ENCODE measurements at regions not wholly inside any gene's neighbourhood (a gene's known extent, or its start where the extent isn't known, plus 50 kb on each side); places are given as distances from the start of the nearest gene placed in this dataset.
"Not testable (repeated sequence)": the region's sequence is repeated elsewhere in the genome, so short reads cannot be mapped to it uniquely, and the experiment has no call there.

- not testable (repeated sequence) for H3K4me3 ChIP-seq (ENCODE audit: low read length); H3K9me3 ChIP-seq (ENCODE audit: control insufficient read depth, low read length); H3K27ac Mint-ChIP-seq; H3K27ac ChIP-seq (ENCODE audit: low read depth, low read length); H3K36me3 ChIP-seq (ENCODE audit: control insufficient read depth, insufficient read depth, low read length); H3K9ac ChIP-seq (ENCODE audit: extremely low read depth, low read length, poor library complexity, severe bottlenecking); H3K4me3 Mint-ChIP-seq; DNase-seq; H3K4me1 ChIP-seq (ENCODE audit: control insufficient read depth, insufficient read depth, low read length); H3K27me3 Mint-ChIP-seq (ENCODE audit: insufficient read depth); H3K9me3 Mint-ChIP-seq; H3K27me3 ChIP-seq (ENCODE audit: control insufficient read depth, insufficient read depth, low read length, poor library complexity, severe bottlenecking); H3K4me1 Mint-ChIP-seq; H3K36me3 Mint-ChIP-seq (ENCODE audit: low read depth)
- 100% methylated on average over 1 of the region's 3 CpGs; no CpG with 5 or more reads in 1 of the 2 experiments for WGBS, 2 experiments (ENCODE audit: insufficient coverage in 1 of 2, insufficient read length in 1 of 2)
Measured at GRCh38 chrX:92873359-92874055, 799.9 kb downstream of the NAP1L3 start.

GRCh38 chrX:92849998-92850397 lies 823.4 kb downstream of the NAP1L3 start:
- not testable (repeated sequence) for H3K27me3 ChIP-seq (ENCODE audit: control insufficient read depth, insufficient read depth, low read length, poor library complexity, severe bottlenecking); H3K4me3 Mint-ChIP-seq; H3K9me3 ChIP-seq (ENCODE audit: control insufficient read depth, low read length); H3K9me3 Mint-ChIP-seq; H3K4me1 Mint-ChIP-seq; H3K4me1 ChIP-seq (ENCODE audit: control insufficient read depth, insufficient read depth, low read length); H3K27ac ChIP-seq (ENCODE audit: low read depth, low read length); H3K36me3 ChIP-seq (ENCODE audit: control insufficient read depth, insufficient read depth, low read length); H3K4me3 ChIP-seq (ENCODE audit: low read length); H3K27ac Mint-ChIP-seq; H3K9ac ChIP-seq (ENCODE audit: extremely low read depth, low read length, poor library complexity, severe bottlenecking); H3K27me3 Mint-ChIP-seq (ENCODE audit: insufficient read depth); DNase-seq; H3K36me3 Mint-ChIP-seq (ENCODE audit: low read depth)
- 71% methylated on average over 1 of the region's 3 CpGs; no CpG with 5 or more reads in 1 of the 2 experiments for WGBS, 2 experiments (ENCODE audit: insufficient coverage in 1 of 2, insufficient read length in 1 of 2)

- not testable (repeated sequence) for H3K36me3 Mint-ChIP-seq (ENCODE audit: low read depth); H3K27me3 Mint-ChIP-seq (ENCODE audit: insufficient read depth); H3K9me3 ChIP-seq (ENCODE audit: control insufficient read depth, low read length); H3K4me1 ChIP-seq (ENCODE audit: control insufficient read depth, insufficient read depth, low read length); H3K27ac ChIP-seq (ENCODE audit: low read depth, low read length); H3K27me3 ChIP-seq (ENCODE audit: control insufficient read depth, insufficient read depth, low read length, poor library complexity, severe bottlenecking); H3K36me3 ChIP-seq (ENCODE audit: control insufficient read depth, insufficient read depth, low read length); H3K9ac ChIP-seq (ENCODE audit: extremely low read depth, low read length, poor library complexity, severe bottlenecking); H3K4me3 Mint-ChIP-seq; H3K4me1 Mint-ChIP-seq; H3K9me3 Mint-ChIP-seq; DNase-seq; H3K27ac Mint-ChIP-seq; H3K4me3 ChIP-seq (ENCODE audit: low read length)
- WGBS, 2 experiments (ENCODE audit: insufficient coverage in 1 of 2, insufficient read length in 1 of 2) = no CpG with 5 or more reads among the region's 2 CpGs
Measured at GRCh38 chrX:92843920-92844319, 829.5 kb downstream of the NAP1L3 start.

- peaks cover 28% of the 10 kb centered on the region for H3K9me3 Mint-ChIP-seq
- not testable (repeated sequence) for H3K9me3 ChIP-seq (ENCODE audit: control insufficient read depth, low read length); H3K27me3 Mint-ChIP-seq (ENCODE audit: insufficient read depth); H3K27me3 ChIP-seq (ENCODE audit: control insufficient read depth, insufficient read depth, low read length, poor library complexity, severe bottlenecking); H3K4me3 Mint-ChIP-seq; H3K27ac Mint-ChIP-seq; H3K36me3 Mint-ChIP-seq (ENCODE audit: low read depth); DNase-seq; H3K27ac ChIP-seq (ENCODE audit: low read depth, low read length); H3K4me1 Mint-ChIP-seq; H3K4me3 ChIP-seq (ENCODE audit: low read length); H3K9ac ChIP-seq (ENCODE audit: extremely low read depth, low read length, poor library complexity, severe bottlenecking); H3K4me1 ChIP-seq (ENCODE audit: control insufficient read depth, insufficient read depth, low read length); H3K36me3 ChIP-seq (ENCODE audit: control insufficient read depth, insufficient read depth, low read length)
- 100% methylated on average over 1 of the region's 2 CpGs; no CpG with 5 or more reads in 1 of the 2 experiments for WGBS, 2 experiments (ENCODE audit: insufficient coverage in 1 of 2, insufficient read length in 1 of 2)
Measured at GRCh38 chrX:92832750-92833149, 840.6 kb downstream of the NAP1L3 start.

GRCh38 chrX:92830083-92830482 lies 843.3 kb downstream of the NAP1L3 start:
- not testable (repeated sequence) for H3K4me3 Mint-ChIP-seq; H3K4me3 ChIP-seq (ENCODE audit: low read length); DNase-seq; H3K36me3 ChIP-seq (ENCODE audit: control insufficient read depth, insufficient read depth, low read length); H3K27me3 ChIP-seq (ENCODE audit: control insufficient read depth, insufficient read depth, low read length, poor library complexity, severe bottlenecking); H3K36me3 Mint-ChIP-seq (ENCODE audit: low read depth); H3K27ac ChIP-seq (ENCODE audit: low read depth, low read length); H3K27ac Mint-ChIP-seq; H3K4me1 ChIP-seq (ENCODE audit: control insufficient read depth, insufficient read depth, low read length); H3K27me3 Mint-ChIP-seq (ENCODE audit: insufficient read depth); H3K9ac ChIP-seq (ENCODE audit: extremely low read depth, low read length, poor library complexity, severe bottlenecking); H3K4me1 Mint-ChIP-seq; H3K9me3 ChIP-seq (ENCODE audit: control insufficient read depth, low read length)
- WGBS, 2 experiments (ENCODE audit: insufficient coverage in 1 of 2, insufficient read length in 1 of 2) = 96% methylated on average over 5 of the region's 6 CpGs; no CpG with 5 or more reads in 1 of the 2 experiments
- H3K9me3 Mint-ChIP-seq = peaks cover 48% of the 10 kb centered on the region

GRCh38 chrX:92821580-92822152 lies 851.7 kb downstream of the NAP1L3 start:
- not testable (repeated sequence) for H3K4me1 ChIP-seq (ENCODE audit: control insufficient read depth, insufficient read depth, low read length); H3K9me3 ChIP-seq (ENCODE audit: control insufficient read depth, low read length); H3K27me3 ChIP-seq (ENCODE audit: control insufficient read depth, insufficient read depth, low read length, poor library complexity, severe bottlenecking); H3K4me3 ChIP-seq (ENCODE audit: low read length); H3K36me3 ChIP-seq (ENCODE audit: control insufficient read depth, insufficient read depth, low read length); H3K27me3 Mint-ChIP-seq (ENCODE audit: insufficient read depth); H3K36me3 Mint-ChIP-seq (ENCODE audit: low read depth); H3K4me3 Mint-ChIP-seq; H3K4me1 Mint-ChIP-seq; H3K9ac ChIP-seq (ENCODE audit: extremely low read depth, low read length, poor library complexity, severe bottlenecking); H3K27ac ChIP-seq (ENCODE audit: low read depth, low read length); H3K27ac Mint-ChIP-seq
- WGBS, 2 experiments (ENCODE audit: insufficient coverage in 1 of 2, insufficient read length in 1 of 2) = 94% methylated on average over 18 of the region's 30 CpGs; no CpG with 5 or more reads in 1 of the 2 experiments
- peak; percentile 45 for DNase-seq
- peaks cover 25% of the 10 kb centered on the region for H3K9me3 Mint-ChIP-seq

- not testable (repeated sequence) for H3K27ac ChIP-seq (ENCODE audit: low read depth, low read length); H3K4me3 Mint-ChIP-seq; H3K4me3 ChIP-seq (ENCODE audit: low read length); DNase-seq; H3K27me3 ChIP-seq (ENCODE audit: control insufficient read depth, insufficient read depth, low read length, poor library complexity, severe bottlenecking); H3K36me3 ChIP-seq (ENCODE audit: control insufficient read depth, insufficient read depth, low read length); H3K27me3 Mint-ChIP-seq (ENCODE audit: insufficient read depth); H3K4me1 Mint-ChIP-seq; H3K36me3 Mint-ChIP-seq (ENCODE audit: low read depth); H3K27ac Mint-ChIP-seq; H3K9me3 ChIP-seq (ENCODE audit: control insufficient read depth, low read length); H3K9ac ChIP-seq (ENCODE audit: extremely low read depth, low read length, poor library complexity, severe bottlenecking); H3K9me3 Mint-ChIP-seq; H3K4me1 ChIP-seq (ENCODE audit: control insufficient read depth, insufficient read depth, low read length)
- WGBS, 2 experiments (ENCODE audit: insufficient coverage in 1 of 2, insufficient read length in 1 of 2) = no CpG with 5 or more reads among the region's 1 CpG
Measured at GRCh38 chrX:92792080-92792479, 881.3 kb downstream of the NAP1L3 start.

Measured in endodermal cell (in vitro differentiated cells).